ENCODE measurements at regions not wholly inside any gene's neighbourhood (a gene's known extent, or its start where the extent isn't known, plus 50 kb on each side); places are given as distances from the start of the nearest gene placed in this dataset.

- Histone ChIP-seq H2AFZ (no peak overlapping the region), H3K9me3 (ENCODE audit: low read depth) (no peaks in the 10 kb centered on the region), H3K4me1 (ENCODE audit: insufficient read depth) (no peaks in the 10 kb centered on the region), H3K79me2 (no peaks in the 10 kb centered on the region), H3K27me3 (no peaks in the 10 kb centered on the region), H3K9me2 (replicated peaks; ENCODE audit: insufficient read depth) (no peaks in the 10 kb centered on the region), H3K27ac (no peak overlapping the region), H3K36me3 (replicated peaks; ENCODE audit: insufficient read depth, low read depth) (no peaks in the 10 kb centered on the region), H3K4me3 (no peak overlapping the region), H4K20me1 (ENCODE audit: insufficient read depth, poor library complexity, severe bottlenecking) (no peaks in the 10 kb centered on the region), H3K4me2 (no peak overlapping the region)
- no peak for TF ChIP-seq EZH2 (IDR thresholded peaks at IDR 0.05; ENCODE audit: borderline replicate concordance)
- no peak for TF ChIP-seq EZH2phosphoT487 (IDR thresholded peaks at IDR 0.05; ENCODE audit: low read depth, severe bottlenecking, unreplicated experiment)
- TF ChIP-seq CTCF (IDR thresholded peaks at IDR 0.05; ENCODE audit: poor library complexity): no peak
- WGBS (ENCODE audit: low lambda C conversion rate, missing lambda C conversion rate): 74% methylated on average over 7 of the region's 7 CpGs
- DNase-seq (ENCODE audit: low spot score): no peak
Observed at GRCh38 chr18:67961701-67962440, 445.4 kb upstream of the DSEL start.

GRCh38 chr18:67957684-67958083 lies 441.2 kb upstream of the DSEL start:
- no peaks in the 10 kb centered on the region for H3K4me1 ChIP-seq (ENCODE audit: insufficient read depth)
- H3K9me2 ChIP-seq (replicated peaks; ENCODE audit: insufficient read depth): no peaks in the 10 kb centered on the region
- 88% methylated on average over 2 of the region's 2 CpGs for WGBS (ENCODE audit: low lambda C conversion rate, missing lambda C conversion rate)
- H3K4me3 ChIP-seq: no peak overlapping the region
- no peak overlapping the region for H3K4me2 ChIP-seq
- no peaks in the 10 kb centered on the region for H4K20me1 ChIP-seq (ENCODE audit: insufficient read depth, poor library complexity, severe bottlenecking)
- TF ChIP-seq CTCF (IDR thresholded peaks at IDR 0.05; ENCODE audit: poor library complexity): no peak
- TF ChIP-seq EZH2 (IDR thresholded peaks at IDR 0.05; ENCODE audit: borderline replicate concordance): no peak
- no peak for TF ChIP-seq EZH2phosphoT487 (IDR thresholded peaks at IDR 0.05; ENCODE audit: low read depth, severe bottlenecking, unreplicated experiment)
- no peaks in the 10 kb centered on the region for H3K36me3 ChIP-seq (replicated peaks; ENCODE audit: insufficient read depth, low read depth)
- H2AFZ ChIP-seq: no peak overlapping the region
- H3K9me3 ChIP-seq (ENCODE audit: low read depth): no peaks in the 10 kb centered on the region
- H3K27me3 ChIP-seq: no peaks in the 10 kb centered on the region
- H3K27ac ChIP-seq: no peak overlapping the region
- no peak for DNase-seq (ENCODE audit: low spot score)
- no peaks in the 10 kb centered on the region for H3K79me2 ChIP-seq

- Histone ChIP-seq H3K4me2 (no peak overlapping the region), H3K27ac (no peak overlapping the region), H2AFZ (no peak overlapping the region), H3K9me3 (ENCODE audit: low read depth) (no peaks in the 10 kb centered on the region), H3K27me3 (no peaks in the 10 kb centered on the region), H4K20me1 (ENCODE audit: insufficient read depth, poor library complexity, severe bottlenecking) (no peaks in the 10 kb centered on the region), H3K36me3 (replicated peaks; ENCODE audit: insufficient read depth, low read depth) (no peaks in the 10 kb centered on the region), H3K4me3 (no peak overlapping the region), H3K79me2 (no peaks in the 10 kb centered on the region), H3K4me1 (ENCODE audit: insufficient read depth) (no peaks in the 10 kb centered on the region), H3K9me2 (replicated peaks; ENCODE audit: insufficient read depth) (no peaks in the 10 kb centered on the region)
- no peak for DNase-seq (ENCODE audit: low spot score)
- TF ChIP-seq CTCF (IDR thresholded peaks at IDR 0.05; ENCODE audit: poor library complexity) (no peak), EZH2phosphoT487 (IDR thresholded peaks at IDR 0.05; ENCODE audit: low read depth, severe bottlenecking, unreplicated experiment) (no peak), EZH2 (IDR thresholded peaks at IDR 0.05; ENCODE audit: borderline replicate concordance) (no peak)
- WGBS (ENCODE audit: low lambda C conversion rate, missing lambda C conversion rate): 38% methylated on average over 3 of the region's 3 CpGs
Observed at GRCh38 chr18:67954594-67954993, 438.1 kb upstream of the DSEL start.

Data from hepatocyte (in vitro differentiated cells).